Spleen (tissue), 11 donors: ENCODE measurements at regions not wholly inside any gene's neighbourhood (a gene's known extent, or its start where the extent isn't known, plus 50 kb on each side); places are given as distances from the start of the nearest gene placed in this dataset.
"Not testable (repeated sequence)": the region's sequence is repeated elsewhere in the genome, so short reads cannot be mapped to it uniquely, and the experiment has no call there.

Source experiments
- DNase-seq: peaks from one replicate; pipeline ENCODE4 v3.0.0-alpha.2; 2020
- H3K27ac ChIP-seq, 8 donors: fragments of 200-600 bp; sonication (generic) in 7 of 8; 1 replicate in 4 of 8; 2 replicates in 4 of 8; pipeline versions ENCODE4 v1.5.0 to v1.8.0; 2016 to 2021; ENCODE audit warnings: inconsistent platforms in 4 of 8, mild to moderate bottlenecking in 4 of 8, moderate library complexity in 1 of 8
- H3K27me3 ChIP-seq, 7 donors: fragments of 200-600 bp; sonication (generic) in 6 of 7; replicated peaks in 1 of 7; 1 replicate in 4 of 7; 2 replicates in 3 of 7; pipeline versions ENCODE4 v1.5.0 to v1.8.0; 2016 to 2021; ENCODE audit warnings: inconsistent platforms in 3 of 7, mild to moderate bottlenecking in 1 of 7
- H3K36me3 ChIP-seq, 6 donors: fragments of 200-600 bp; sonication (generic) in 5 of 6; 1 replicate in 4 of 6; 2 replicates in 2 of 6; pipeline versions ENCODE4 v1.5.0 to v1.8.0; 2016 to 2021; ENCODE audit warnings: inconsistent platforms in 2 of 6
- H3K4me1 ChIP-seq, 6 donors: fragments of 200-600 bp; sonication (generic) in 5 of 6; 1 replicate in 3 of 6; 2 replicates in 3 of 6; pipeline versions ENCODE4 v1.5.0 to v1.8.0; 2016 to 2021; ENCODE audit warnings: inconsistent platforms in 3 of 6
- H3K4me3 ChIP-seq, 8 donors: fragments of 200-600 bp; sonication (generic) in 7 of 8; 1 replicate in 4 of 8; 2 replicates in 4 of 8; pipeline versions ENCODE4 v1.5.0 to v1.8.0; 2016 to 2021; ENCODE audit warnings: inconsistent platforms in 4 of 8, mild to moderate bottlenecking in 4 of 8, moderate library complexity in 2 of 8
- H3K9me3 ChIP-seq, 8 donors: fragments of 200-600 bp; sonication (generic) in 7 of 8; 1 replicate in 4 of 8; 2 replicates in 4 of 8; pipeline versions ENCODE4 v1.5.0 to v1.8.0; 2016 to 2021; ENCODE audit warnings: inconsistent platforms in 4 of 8
- POLR2A ChIP-seq, 3 donors: fragments of 450-650 bp; IDR thresholded peaks; one replicate each; pipeline ENCODE4 v1.5.1; 2017; ENCODE audit warnings: antibody characterized with exemption in 3 of 3, mild to moderate bottlenecking in 1 of 3
- POLR2AphosphoS5 ChIP-seq, 3 donors: sonication (generic); formaldehyde crosslinking; IDR thresholded peaks; one replicate each; pipeline ENCODE4 v1.5.1; 2017; ENCODE audit warnings: antibody characterized with exemption in 3 of 3
- WGBS, 5 donors: extraction: QIAGEN DNeasy Blood & Tissue Kit in 3 of 5; methylation state at CpG; one replicate each; pipeline versions ENCODE4 v1.1.5 to v1.1.7; 2013 to 2018; 5-methylcytosine and 5-hydroxymethylcytosine counted together
- intact Hi-C: fragments of 100-400 bp; cut with DNase I; formaldehyde crosslinking; loops from one replicate; pipeline ENCODE4 v1.15.0; 2023; ENCODE audit warnings: low total_unique reads
- TF ChIP-seq, protein P1 (sequence below), 11 experiments: fragments of 200-600 bp in 7 of 11; fragments of 450-650 bp in 4 of 11; sonication (generic) in 4 of 11; IDR thresholded peaks in 8 of 11; conservative IDR thresholded peaks in 3 of 11; 1 replicate in 7 of 11; 2 replicates in 4 of 11; pipeline versions ENCODE4 v1.4.0 to v1.8.0; 2016 to 2021; ENCODE audit warnings: antibody characterized with exemption in 11 of 11, inconsistent platforms in 4 of 11, mild to moderate bottlenecking in 1 of 11
- donor health status: healthy with polysubstance abuse.
- donor health status: DM: no; HTN: no; CAD: no; lungs with moderate emphysema.
- donor health status: DM: no; HTN: no; CAD: no.
- donor health status: Bipolar disorder and iron deficiency.
- donor health status: healthy.
- donor health status: DM: no; HTN: no; CAD: no.
- donor health status: DM: yes; HTN: yes; CAD: no.

- H3K27ac ChIP-seq, result no peak overlapping the region
- no peaks in the 10 kb centered on the region for H3K27me3 ChIP-seq
- intact Hi-C loops, result no loop called here
- H3K9me3 ChIP-seq, result no peaks in the 10 kb centered on the region
- H3K4me1 ChIP-seq, result no peaks in the 10 kb centered on the region
- no peak for DNase-seq
- 63 to 81% (median 70%) methylated on average over 4 of the region's 4 CpGs for WGBS, 5 donors
- no peak overlapping the region for H3K4me3 ChIP-seq
- TF ChIP-seq POLR2AphosphoS5 (IDR thresholded peaks at IDR 0.05) (no peak), POLR2A (IDR thresholded peaks at IDR 0.05) (no peak)
- TF ChIP-seq, protein P1, sequence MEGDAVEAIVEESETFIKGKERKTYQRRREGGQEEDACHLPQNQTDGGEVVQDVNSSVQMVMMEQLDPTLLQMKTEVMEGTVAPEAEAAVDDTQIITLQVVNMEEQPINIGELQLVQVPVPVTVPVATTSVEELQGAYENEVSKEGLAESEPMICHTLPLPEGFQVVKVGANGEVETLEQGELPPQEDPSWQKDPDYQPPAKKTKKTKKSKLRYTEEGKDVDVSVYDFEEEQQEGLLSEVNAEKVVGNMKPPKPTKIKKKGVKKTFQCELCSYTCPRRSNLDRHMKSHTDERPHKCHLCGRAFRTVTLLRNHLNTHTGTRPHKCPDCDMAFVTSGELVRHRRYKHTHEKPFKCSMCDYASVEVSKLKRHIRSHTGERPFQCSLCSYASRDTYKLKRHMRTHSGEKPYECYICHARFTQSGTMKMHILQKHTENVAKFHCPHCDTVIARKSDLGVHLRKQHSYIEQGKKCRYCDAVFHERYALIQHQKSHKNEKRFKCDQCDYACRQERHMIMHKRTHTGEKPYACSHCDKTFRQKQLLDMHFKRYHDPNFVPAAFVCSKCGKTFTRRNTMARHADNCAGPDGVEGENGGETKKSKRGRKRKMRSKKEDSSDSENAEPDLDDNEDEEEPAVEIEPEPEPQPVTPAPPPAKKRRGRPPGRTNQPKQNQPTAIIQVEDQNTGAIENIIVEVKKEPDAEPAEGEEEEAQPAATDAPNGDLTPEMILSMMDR (IDR thresholded peaks at IDR 0.05 in 8 of 11, conservative IDR thresholded peaks at IDR 0.05 in 3 of 11), result no peak
- no peaks in the 10 kb centered on the region for H3K36me3 ChIP-seq
Measured at GRCh38 chr6:92682516-92683398, 736.6 kb downstream of the EPHA7 start.

GRCh38 chr6:92681401-92681800 lies 738.0 kb downstream of the EPHA7 start:
- Histone ChIP-seq H3K36me3 (no peaks in the 10 kb centered on the region), H3K27ac (no peak overlapping the region), H3K9me3 (no peaks in the 10 kb centered on the region), H3K4me1 (no peaks in the 10 kb centered on the region), H3K4me3 (no peak overlapping the region), H3K27me3 (no peaks in the 10 kb centered on the region)
- WGBS, 5 donors, result 86 to 97% (median 93%) methylated on average over 1 of the region's 1 CpG
- no peak for DNase-seq
- intact Hi-C loops, result no loop called here
- no peak for TF ChIP-seq POLR2AphosphoS5 (IDR thresholded peaks at IDR 0.05)
- TF ChIP-seq, protein P1 (IDR thresholded peaks at IDR 0.05 in 8 of 11, conservative IDR thresholded peaks at IDR 0.05 in 3 of 11), result no peak
- no peak for TF ChIP-seq POLR2A (IDR thresholded peaks at IDR 0.05)

GRCh38 chr6:92671462-92671861 lies 747.9 kb downstream of the EPHA7 start:
- DNase-seq, H3K36me3 ChIP-seq, H3K4me3 ChIP-seq, H3K27me3 ChIP-seq, H3K9me3 ChIP-seq, H3K4me1 ChIP-seq, intact Hi-C loops: not testable (repeated sequence)
- peak overlapping the region in 1 of 8 donors; percentile 14 for H3K27ac ChIP-seq

DNA sequence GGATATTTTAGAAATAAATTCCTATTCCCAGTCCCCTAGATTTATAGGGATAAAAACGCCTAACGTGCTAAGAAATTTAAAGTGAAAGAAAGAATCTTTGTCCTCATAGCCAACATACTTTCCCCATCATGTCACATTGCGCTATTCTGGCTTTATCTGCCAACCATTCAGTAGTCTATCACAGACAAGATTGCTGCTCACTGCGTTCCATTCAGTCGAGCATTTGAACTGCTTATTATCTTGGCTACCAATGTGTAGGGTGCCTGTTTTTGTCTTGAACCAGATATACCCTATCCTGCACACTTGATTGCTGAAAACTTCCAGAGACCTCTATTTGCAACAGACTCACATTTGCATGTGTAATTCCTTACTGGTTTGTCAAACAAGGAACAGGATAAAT lies 751.5 kb downstream of the EPHA7 start:
- Histone ChIP-seq H3K9me3 (no peaks in the 10 kb centered on the region), H3K27ac (no peak overlapping the region), H3K27me3 (no peaks in the 10 kb centered on the region), H3K4me3 (no peak overlapping the region), H3K36me3 (no peaks in the 10 kb centered on the region), H3K4me1 (no peaks in the 10 kb centered on the region)
- WGBS, 5 donors, result 67 to 88% (median 75%) methylated on average over 5 of the region's 5 CpGs
- TF ChIP-seq, protein P1 (IDR thresholded peaks at IDR 0.05 in 8 of 11, conservative IDR thresholded peaks at IDR 0.05 in 3 of 11), result no peak
- TF ChIP-seq POLR2A (IDR thresholded peaks at IDR 0.05) (no peak), POLR2AphosphoS5 (IDR thresholded peaks at IDR 0.05) (no peak)
- intact Hi-C loops, result no loop called here
- no peak for DNase-seq
